NT2/D1 (cell line): ENCODE measurements at regions not wholly inside any gene's neighbourhood (a gene's known extent, or its start where the extent isn't known, plus 50 kb on each side); places are given as distances from the start of the nearest gene placed in this dataset.

Source experiments
- SUZ12 ChIP-seq: IDR thresholded peaks from 2 replicates; pipeline ENCODE4 v1.6.1; 2011; ENCODE audit not compliant: insufficient read length, insufficient read depth; ENCODE audit errors: extremely low read depth
- YY1 ChIP-seq: IDR thresholded peaks from 2 replicates; pipeline ENCODE4 v1.6.1; 2011; ENCODE audit not compliant: insufficient read length, insufficient read depth
- ZNF274 ChIP-seq: IDR thresholded peaks from 2 replicates; pipeline ENCODE4 v1.6.1; 2011; ENCODE audit warnings: mild to moderate bottlenecking, low read depth, low read length

- TF ChIP-seq YY1: no peak
- TF ChIP-seq SUZ12: no peak
- no peak for TF ChIP-seq ZNF274
These were observed 387.4 kb upstream of the PDE4D start for GRCh38 chr5:60280943-60281342.
